ENCODE measurements at regions not wholly inside any gene's neighbourhood (a gene's known extent, or its start where the extent isn't known, plus 50 kb on each side); places are given as distances from the start of the nearest gene placed in this dataset.
"Not testable (repeated sequence)": the region's sequence is repeated elsewhere in the genome, so short reads cannot be mapped to it uniquely, and the experiment has no call there.

DNA sequence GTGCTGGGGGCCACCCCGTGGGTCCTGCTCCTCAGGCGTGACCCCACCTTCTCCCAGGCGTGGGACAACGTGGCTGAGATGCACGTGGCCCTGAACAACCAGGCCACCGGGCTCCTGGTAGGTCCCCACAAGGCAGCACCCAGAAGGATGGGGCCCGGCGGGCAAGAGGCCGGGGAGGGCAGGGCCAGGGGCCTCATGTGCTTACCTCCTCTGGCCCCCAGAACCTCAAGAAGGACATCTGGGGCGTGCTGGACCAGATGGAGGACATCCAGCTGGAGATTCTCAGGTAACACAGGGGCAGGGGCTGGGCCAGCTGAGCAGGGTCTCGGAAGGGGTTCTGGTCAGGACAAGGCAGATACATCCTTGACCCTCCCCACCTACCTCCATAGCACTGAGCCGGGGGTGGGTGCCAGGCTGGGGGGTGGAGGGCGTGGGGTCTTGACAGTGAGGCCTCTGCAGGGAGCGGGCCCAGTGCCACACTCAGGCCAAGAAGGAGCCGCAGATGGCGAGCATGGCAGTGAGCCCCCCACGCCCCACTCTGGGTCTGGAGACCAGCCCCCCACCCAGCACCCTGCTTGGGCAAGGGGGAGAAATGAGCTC, 186.3 kb downstream of the IGLL1 start:
- H3K9me3 ChIP-seq (ENCODE audit: low read length), result no peaks in the 10 kb centered on the region
- no peaks in the 10 kb centered on the region for H3K4me1 ChIP-seq (ENCODE audit: insufficient read depth, low read length)
- no peaks in the 10 kb centered on the region for H3K27me3 ChIP-seq (ENCODE audit: insufficient read depth, low read length)
- H2AFZ ChIP-seq (ENCODE audit: low read depth, low read length), result no peak overlapping the region
- H3K4me3 ChIP-seq (ENCODE audit: low read length), result no peak overlapping the region
- H3K36me3 ChIP-seq (ENCODE audit: insufficient read depth, low read length), result no peaks in the 10 kb centered on the region

DNA sequence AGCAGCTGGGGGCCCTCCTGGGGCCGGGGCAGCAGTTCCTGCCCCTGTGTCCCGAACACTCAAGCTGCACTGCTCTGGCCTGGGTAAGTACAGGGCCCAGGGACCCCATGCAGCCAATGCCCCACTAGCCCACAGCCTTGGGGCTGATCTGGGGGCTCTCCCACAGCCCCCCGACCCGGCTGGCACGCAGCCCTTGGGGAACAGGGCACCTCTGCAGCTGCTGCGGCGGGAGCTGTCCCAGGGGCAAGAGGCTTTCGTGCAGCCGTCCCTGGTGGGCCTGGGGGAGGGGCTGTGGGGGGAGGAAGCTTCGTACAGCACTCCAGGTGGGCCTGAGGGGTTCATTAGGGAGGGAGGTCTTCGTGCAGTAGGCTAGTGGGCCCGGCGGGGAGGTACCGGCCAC, 186.9 kb downstream of the IGLL1 start:
- H3K27me3 ChIP-seq (ENCODE audit: insufficient read depth, low read length); H3K36me3 ChIP-seq (ENCODE audit: insufficient read depth, low read length); H2AFZ ChIP-seq (ENCODE audit: low read depth, low read length); H3K4me3 ChIP-seq (ENCODE audit: low read length); H3K9me3 ChIP-seq (ENCODE audit: low read length); H3K4me1 ChIP-seq (ENCODE audit: insufficient read depth, low read length): not testable (repeated sequence)

DNA sequence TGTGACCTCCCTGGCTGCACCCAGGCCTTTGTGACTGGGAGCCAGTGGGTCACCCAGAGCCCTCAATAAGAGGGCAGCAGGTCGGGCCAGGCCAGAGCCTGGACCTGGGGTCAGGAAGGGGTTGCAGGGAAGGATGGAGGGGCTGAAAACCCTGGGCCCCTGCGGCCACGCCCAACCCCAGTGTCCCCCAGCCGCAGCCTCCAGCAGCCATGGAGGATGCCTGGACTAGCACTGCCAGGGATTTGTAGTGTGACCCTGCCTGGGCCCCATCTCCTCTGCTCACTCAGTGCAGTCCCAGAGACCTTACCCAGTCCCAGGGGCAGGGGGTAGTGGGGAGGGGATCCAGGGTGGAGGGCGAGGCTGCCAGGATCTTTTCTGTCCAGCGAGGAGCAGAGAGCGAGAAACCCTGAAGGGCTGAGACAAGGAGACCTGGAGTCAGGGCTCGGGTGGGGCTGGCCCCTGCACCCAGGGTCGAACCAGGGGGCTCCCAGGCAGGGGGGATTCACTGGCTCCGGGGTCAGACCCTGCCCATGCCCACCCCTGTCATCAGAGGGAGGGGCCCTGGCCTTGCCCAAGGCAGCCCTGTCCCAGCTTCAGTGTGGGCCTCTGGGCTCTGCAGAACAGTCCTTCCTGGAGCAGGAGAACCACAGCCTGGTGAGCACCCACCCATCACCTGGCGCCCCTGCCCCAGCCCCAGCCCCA, 187.5 kb downstream of the IGLL1 start:
- Histone ChIP-seq H3K4me1 (ENCODE audit: insufficient read depth, low read length) (no peaks in the 10 kb centered on the region), H2AFZ (ENCODE audit: low read depth, low read length) (no peak overlapping the region), H3K4me3 (ENCODE audit: low read length) (no peak overlapping the region), H3K36me3 (ENCODE audit: insufficient read depth, low read length) (no peaks in the 10 kb centered on the region), H3K9me3 (ENCODE audit: low read length) (no peaks in the 10 kb centered on the region), H3K27me3 (ENCODE audit: insufficient read depth, low read length) (no peaks in the 10 kb centered on the region)

DNA sequence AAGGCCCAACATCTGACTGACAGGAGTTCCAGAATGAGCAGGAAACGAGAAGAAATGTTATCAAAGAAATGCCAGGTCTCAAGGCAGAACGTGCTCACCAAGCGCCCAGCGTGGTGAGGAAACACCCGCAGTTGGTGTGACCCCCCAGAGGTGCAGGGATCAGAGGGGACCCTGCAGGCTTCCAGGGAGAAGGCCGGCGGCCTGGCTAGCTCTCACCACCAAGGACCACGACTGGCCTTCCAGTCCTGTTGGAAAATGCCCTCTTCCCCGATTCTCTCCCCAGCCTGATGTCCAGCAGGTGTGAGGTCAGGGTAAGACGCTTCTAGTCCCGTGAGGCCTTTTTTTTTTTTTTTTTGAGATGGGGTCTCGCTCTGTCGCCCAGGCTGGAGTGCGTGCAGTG, 189.1 kb downstream of the IGLL1 start:
- no peaks in the 10 kb centered on the region for H3K36me3 ChIP-seq (ENCODE audit: insufficient read depth, low read length)
- no peaks in the 10 kb centered on the region for H3K27me3 ChIP-seq (ENCODE audit: insufficient read depth, low read length)
- H3K4me3 ChIP-seq (ENCODE audit: low read length), result no peak overlapping the region
- H3K9me3 ChIP-seq (ENCODE audit: low read length), result no peaks in the 10 kb centered on the region
- no peak overlapping the region for H2AFZ ChIP-seq (ENCODE audit: low read depth, low read length)
- no peaks in the 10 kb centered on the region for H3K4me1 ChIP-seq (ENCODE audit: insufficient read depth, low read length)

DNA sequence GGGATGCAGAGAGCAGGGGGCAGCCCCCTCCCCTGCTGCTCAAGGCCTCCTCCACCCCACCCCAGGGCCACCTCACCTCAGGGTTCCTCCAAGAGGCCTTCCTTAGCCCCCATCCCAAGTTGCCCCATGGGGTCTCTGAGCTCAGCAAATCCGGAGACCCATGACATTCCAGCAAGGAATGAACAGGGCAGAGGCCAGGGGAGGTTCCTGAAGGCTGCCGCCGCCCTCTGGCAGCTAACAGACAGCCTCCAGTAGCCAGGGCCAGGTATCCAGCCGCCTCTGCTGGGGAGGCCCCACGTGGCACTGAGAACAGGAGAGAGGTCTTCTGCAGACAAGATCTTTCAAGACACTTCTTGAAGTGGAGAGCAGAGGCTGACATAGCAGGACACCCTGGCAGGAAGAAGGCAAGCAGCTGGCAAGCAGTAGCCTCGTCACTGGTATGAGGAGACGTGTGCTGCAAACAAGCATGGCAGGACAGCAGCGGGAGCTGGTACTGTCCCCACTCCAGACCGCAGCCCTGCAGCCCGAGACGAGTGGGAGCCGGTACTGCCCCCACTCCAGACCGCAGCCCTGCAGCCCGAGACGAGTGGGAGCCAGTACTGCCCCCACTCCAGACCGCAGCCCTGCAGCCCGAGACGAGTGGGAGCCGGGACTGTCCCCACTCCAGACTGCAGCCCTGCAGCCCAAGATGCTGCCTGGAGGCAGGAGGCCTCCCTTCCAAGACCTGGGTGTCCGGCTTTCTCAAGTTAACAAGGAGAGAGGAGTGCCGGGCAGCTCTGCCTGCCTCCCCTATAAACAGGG, 190.6 kb downstream of the IGLL1 start:
- Histone ChIP-seq H3K4me1 (ENCODE audit: insufficient read depth, low read length) (no peaks in the 10 kb centered on the region), H2AFZ (ENCODE audit: low read depth, low read length) (no peak overlapping the region), H3K36me3 (ENCODE audit: insufficient read depth, low read length) (no peaks in the 10 kb centered on the region), H3K4me3 (ENCODE audit: low read length) (no peak overlapping the region), H3K9me3 (ENCODE audit: low read length) (no peaks in the 10 kb centered on the region), H3K27me3 (ENCODE audit: insufficient read depth, low read length) (no peaks in the 10 kb centered on the region)

DNA sequence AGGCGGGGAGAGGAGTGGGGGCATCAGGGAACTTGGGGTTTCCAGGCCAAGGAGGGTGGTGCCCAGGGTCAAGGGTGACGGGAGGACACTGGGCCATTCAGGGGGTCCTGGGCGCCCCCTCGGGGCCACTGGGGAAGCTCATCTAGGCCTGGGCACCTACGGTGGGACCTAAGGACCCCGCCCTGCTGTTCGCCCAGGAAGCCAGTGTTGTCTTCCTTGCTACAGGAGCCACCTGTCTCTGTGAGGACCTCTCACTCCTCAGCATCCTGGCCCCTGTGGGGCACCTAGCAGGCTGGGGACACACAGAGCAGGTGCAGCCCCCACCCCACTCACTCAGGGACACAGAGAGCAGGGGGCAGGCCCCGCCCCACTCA, 191.6 kb downstream of the IGLL1 start:
- Histone ChIP-seq H3K27me3 (ENCODE audit: insufficient read depth, low read length) (no peaks in the 10 kb centered on the region), H3K9me3 (ENCODE audit: low read length) (no peaks in the 10 kb centered on the region), H2AFZ (ENCODE audit: low read depth, low read length) (no peak overlapping the region), H3K36me3 (ENCODE audit: insufficient read depth, low read length) (no peaks in the 10 kb centered on the region), H3K4me3 (ENCODE audit: low read length) (no peak overlapping the region), H3K4me1 (ENCODE audit: insufficient read depth, low read length) (no peaks in the 10 kb centered on the region)

DNA sequence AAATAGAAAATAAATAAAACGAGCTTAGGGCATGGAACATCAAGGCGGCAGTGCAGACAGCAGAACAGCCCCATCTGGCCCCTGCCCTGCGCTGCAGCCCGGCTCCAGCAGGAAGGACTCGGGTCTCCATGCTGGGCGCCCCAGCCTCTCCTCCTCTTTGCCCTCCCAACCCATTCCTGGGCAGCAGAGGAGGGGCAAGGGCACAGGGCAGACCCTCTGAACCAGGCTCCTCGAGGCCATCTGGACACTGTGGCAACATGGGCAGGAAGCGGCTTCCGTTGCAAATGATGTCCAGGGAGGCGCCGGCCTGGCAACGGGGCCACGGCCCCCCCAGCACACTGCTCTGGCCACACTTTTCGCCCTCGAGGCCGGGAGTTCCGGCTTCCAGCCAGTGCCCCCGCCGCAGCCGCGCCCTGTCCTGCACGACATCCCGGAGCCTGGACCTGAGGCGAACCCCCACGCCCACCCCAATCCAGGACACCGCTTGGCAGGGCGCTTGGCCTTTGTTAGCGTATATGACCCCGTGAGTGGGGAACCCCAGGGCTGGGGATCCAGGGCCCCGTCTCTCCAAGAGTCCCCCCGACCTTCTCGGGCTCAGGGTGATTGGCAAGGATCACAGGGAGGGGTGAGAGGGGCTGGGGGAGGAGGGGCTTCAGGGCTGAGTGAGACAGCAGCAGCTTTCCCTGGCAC, 192.1 kb downstream of the IGLL1 start:
- Histone ChIP-seq H3K4me1 (ENCODE audit: insufficient read depth, low read length) (no peaks in the 10 kb centered on the region), H3K4me3 (ENCODE audit: low read length) (no peak overlapping the region), H3K27me3 (ENCODE audit: insufficient read depth, low read length) (no peaks in the 10 kb centered on the region), H2AFZ (ENCODE audit: low read depth, low read length) (no peak overlapping the region), H3K36me3 (ENCODE audit: insufficient read depth, low read length) (no peaks in the 10 kb centered on the region), H3K9me3 (ENCODE audit: low read length) (no peaks in the 10 kb centered on the region)

DNA sequence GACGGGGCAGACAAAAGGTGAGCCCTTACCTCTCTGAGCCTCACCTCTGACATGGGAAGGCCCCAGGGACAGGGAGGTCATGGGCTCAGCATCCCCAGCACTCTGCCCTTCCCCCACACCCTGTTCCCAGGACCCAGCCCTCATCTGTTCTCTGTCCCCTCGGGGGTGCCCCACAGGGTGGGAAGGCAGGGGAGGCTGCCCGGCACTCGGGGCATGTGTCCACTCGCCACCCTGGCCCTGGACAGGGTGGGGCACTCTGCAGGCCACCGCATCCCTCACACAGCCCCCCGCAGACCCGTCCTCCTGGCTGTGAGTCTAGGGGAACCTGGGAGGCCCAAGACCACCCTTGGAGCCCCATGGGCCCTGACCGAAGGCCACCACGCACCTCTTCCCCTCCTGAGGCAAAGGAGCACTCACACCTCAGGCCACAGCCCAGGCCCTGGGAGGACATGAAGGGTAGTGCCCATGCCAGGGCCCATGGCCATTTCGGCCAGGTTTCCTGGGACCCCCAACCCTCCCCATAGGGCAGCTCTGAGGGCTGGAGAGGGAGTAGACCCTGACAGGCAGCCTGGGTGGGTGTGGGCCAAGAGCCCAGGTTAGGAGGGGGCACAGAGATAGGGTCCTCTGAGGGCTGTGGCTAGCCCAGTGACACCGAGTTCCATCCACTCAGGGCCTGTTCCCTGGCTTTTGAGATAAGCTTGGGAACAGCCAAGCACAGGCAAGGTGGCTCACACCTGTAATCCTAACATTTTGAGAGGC, 193.1 kb downstream of the IGLL1 start:
- Histone ChIP-seq H2AFZ (ENCODE audit: low read depth, low read length) (no peak overlapping the region), H3K36me3 (ENCODE audit: insufficient read depth, low read length) (no peaks in the 10 kb centered on the region), H3K4me3 (ENCODE audit: low read length) (no peak overlapping the region), H3K27me3 (ENCODE audit: insufficient read depth, low read length) (no peaks in the 10 kb centered on the region), H3K9me3 (ENCODE audit: low read length) (no peaks in the 10 kb centered on the region), H3K4me1 (ENCODE audit: insufficient read depth, low read length) (no peaks in the 10 kb centered on the region)

DNA sequence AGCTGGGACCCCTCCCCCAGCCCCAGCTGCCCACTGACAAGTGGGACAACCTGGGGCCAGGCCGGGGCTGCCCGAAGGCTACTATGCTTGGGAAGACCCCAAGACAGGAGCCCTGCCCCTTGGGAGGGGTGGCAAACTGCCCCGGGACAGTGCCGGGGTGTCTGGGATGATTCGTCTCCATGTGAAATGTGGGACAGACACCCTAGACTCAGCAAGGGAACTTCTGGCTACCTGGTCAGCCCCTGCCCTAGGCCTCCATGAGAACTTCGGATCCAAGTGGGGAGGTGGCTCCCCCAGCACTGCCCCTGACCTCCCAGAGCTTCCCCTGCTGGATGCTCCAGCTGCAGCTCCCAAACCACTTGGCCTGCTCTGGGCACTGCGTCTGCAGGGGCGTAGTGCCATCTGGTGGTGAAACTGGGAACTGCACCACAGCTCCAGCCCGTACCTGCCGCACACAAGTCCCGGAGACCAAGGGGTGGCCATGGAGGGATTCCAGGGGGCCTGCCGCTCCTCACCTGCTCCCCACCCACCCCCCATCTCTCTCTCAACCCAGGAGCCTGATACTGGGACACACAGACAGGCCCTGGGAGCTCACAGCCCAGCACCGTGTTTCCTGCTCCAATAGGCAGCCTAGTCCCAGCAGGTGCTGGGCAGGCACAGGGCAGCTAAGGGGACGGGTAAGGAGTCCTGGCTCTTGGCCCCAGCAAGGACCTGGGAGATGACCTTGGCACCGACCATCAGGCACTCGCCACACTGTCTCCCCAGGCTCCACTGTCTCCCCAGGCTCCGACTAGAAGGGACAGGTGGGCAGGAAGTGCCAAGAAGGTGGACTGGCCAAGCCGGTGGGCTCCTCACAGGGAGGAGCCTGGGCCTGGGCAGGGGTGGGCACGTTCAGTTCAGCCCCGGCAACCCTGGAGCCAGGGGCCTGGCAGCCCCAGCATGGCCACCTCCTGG, 194.1 kb downstream of the IGLL1 start:
- Histone ChIP-seq H3K36me3 (ENCODE audit: insufficient read depth, low read length) (no peaks in the 10 kb centered on the region), H3K4me3 (ENCODE audit: low read length) (no peak overlapping the region)

DNA sequence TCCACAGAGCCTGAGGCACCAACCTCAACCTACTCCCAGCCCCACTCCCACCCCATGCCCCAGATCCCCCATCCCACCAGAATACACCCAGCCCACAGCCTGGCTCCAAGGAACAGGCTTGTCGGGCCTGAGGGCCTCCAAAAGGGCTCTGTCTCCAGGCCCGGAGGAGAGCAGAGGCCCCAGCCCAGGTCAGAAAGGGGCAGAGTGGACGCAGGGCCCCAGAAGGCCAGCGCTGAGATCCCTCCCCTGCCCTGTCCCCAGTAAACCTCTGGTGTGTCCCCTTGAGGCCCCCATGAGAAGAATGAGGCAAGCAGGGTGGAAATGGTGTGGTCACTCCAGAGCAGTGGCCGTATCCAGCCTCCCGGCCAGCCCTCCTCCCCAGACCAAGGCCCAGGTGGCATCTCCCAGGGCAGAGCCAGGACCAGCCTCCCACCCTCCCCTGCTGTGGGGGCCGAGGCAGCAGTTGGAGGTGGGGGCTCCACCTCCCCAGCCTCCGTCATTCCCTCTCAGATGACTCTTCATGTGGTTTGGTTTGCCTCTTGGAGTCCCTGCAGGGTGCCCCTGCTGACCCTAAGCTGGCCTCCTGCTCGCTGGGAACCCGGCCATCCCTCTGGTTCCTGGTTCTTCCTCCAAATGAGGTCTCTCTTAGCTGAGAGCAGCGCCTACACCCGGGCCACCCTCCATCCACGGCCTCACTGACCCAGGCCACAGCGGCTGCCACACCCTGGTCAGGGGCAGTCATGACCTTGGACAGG, 195.0 kb downstream of the IGLL1 start:
- Histone ChIP-seq H3K4me1 (ENCODE audit: insufficient read depth, low read length) (no peaks in the 10 kb centered on the region), H3K9me3 (ENCODE audit: low read length) (no peaks in the 10 kb centered on the region), H3K4me3 (ENCODE audit: low read length) (no peak overlapping the region), H3K27me3 (ENCODE audit: insufficient read depth, low read length) (no peaks in the 10 kb centered on the region), H2AFZ (ENCODE audit: low read depth, low read length) (no peak overlapping the region), H3K36me3 (ENCODE audit: insufficient read depth, low read length) (no peaks in the 10 kb centered on the region)

More for the DNA sequence above, 194.1 kb downstream of the IGLL1 start:
- Histone ChIP-seq H3K27me3 (ENCODE audit: insufficient read depth, low read length) (no peaks in the 10 kb centered on the region), H2AFZ (ENCODE audit: low read depth, low read length) (no peak overlapping the region), H3K4me1 (ENCODE audit: insufficient read depth, low read length) (no peaks in the 10 kb centered on the region), H3K9me3 (ENCODE audit: low read length) (no peaks in the 10 kb centered on the region)

DNA sequence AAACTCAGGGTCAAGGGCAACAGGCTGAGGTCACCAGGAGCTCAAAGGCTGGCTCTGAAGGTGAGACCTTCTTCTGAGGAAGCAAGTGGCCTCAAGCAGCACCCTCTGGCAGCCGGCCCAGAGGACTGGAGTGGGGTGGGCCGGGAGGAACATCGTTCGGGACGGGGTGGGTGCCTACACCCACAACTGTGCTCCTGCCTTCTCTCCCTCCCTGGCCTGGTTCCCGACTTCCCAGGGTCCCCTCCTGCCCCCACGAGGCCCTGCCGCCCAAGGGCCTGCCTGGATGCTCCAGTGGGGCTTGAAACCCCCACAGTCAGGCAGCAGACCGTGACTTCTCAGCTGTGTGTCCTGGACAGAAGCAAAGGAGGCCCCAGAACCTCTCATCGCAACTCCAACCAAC, 195.7 kb downstream of the IGLL1 start:
- no peak overlapping the region for H2AFZ ChIP-seq (ENCODE audit: low read depth, low read length)
- H3K4me1 ChIP-seq (ENCODE audit: insufficient read depth, low read length), result no peaks in the 10 kb centered on the region
- H3K27me3 ChIP-seq (ENCODE audit: insufficient read depth, low read length), result no peaks in the 10 kb centered on the region
- no peaks in the 10 kb centered on the region for H3K9me3 ChIP-seq (ENCODE audit: low read length)
- no peaks in the 10 kb centered on the region for H3K36me3 ChIP-seq (ENCODE audit: insufficient read depth, low read length)
- H3K4me3 ChIP-seq (ENCODE audit: low read length), result no peak overlapping the region

Data from neuron (in vitro differentiated cells).